Activated CD8-positive, alpha-beta T cell treated with anti-CD3 and anti-CD28 coated beads, Interleukin-2, amount 10 ng/mL, durations not matched to agents 7 days and 5 days (primary cell): ENCODE measurements at regions not wholly inside any gene's neighbourhood (a gene's known extent, or its start where the extent isn't known, plus 50 kb on each side); places are given as distances from the start of the nearest gene placed in this dataset.

Source experiments
- ATAC-seq: fragments of 150-1000 bp; cut with Tn5 transposase; one replicate; pipeline ENCODE4 v1.10.0; 2021; ENCODE audit warnings: moderate library complexity
- CTCF ChIA-PET: fragments of 350-600 bp; sonication (Branson Sonifier 250); formaldehyde crosslinking; loops from one replicate; lab custom pipeline; 2021; ENCODE audit warnings: antibody characterized with exemption; lab: Charles Lee
- POLR2A ChIA-PET: fragments of 350-600 bp; sonication (Branson Sonifier 250); formaldehyde crosslinking; loops from one replicate; lab custom pipeline; 2021; ENCODE audit warnings: antibody characterized with exemption; lab: Charles Lee
- DNase-seq: peaks from one replicate; pipeline ENCODE4 v3.0.0-alpha.2; 2020
- H3K27ac Mint-ChIP-seq: one replicate; pipeline ENCODE4 v1.8.0; 2021; ENCODE audit warnings: mild to moderate bottlenecking, mixed read lengths
- H3K27me3 Mint-ChIP-seq: one replicate; pipeline ENCODE4 v1.8.0; 2021; ENCODE audit warnings: low read depth, mixed read lengths
- H3K36me3 Mint-ChIP-seq: one replicate; pipeline ENCODE4 v1.8.0; 2021; ENCODE audit warnings: low read depth, mixed read lengths
- H3K4me1 Mint-ChIP-seq: one replicate; pipeline ENCODE4 v1.8.0; 2021; ENCODE audit warnings: low read depth, mixed read lengths
- H3K4me3 Mint-ChIP-seq: one replicate; pipeline ENCODE4 v1.8.0; 2021; ENCODE audit warnings: mild to moderate bottlenecking, mixed read lengths
- H3K9me3 Mint-ChIP-seq: one replicate; pipeline ENCODE4 v1.8.0; 2022; ENCODE audit warnings: mixed read lengths; ENCODE audit not compliant: insufficient read depth

GRCh38 chr1:112061901-112062320 lies 72.4 kb upstream of the KCND3 start:
- DNase-seq (no peak), ATAC-seq (no peak)
- no peaks in the 10 kb centered on the region for H3K36me3 Mint-ChIP-seq
- no peaks in the 10 kb centered on the region for H3K9me3 Mint-ChIP-seq
- ChIA-PET CTCF (no interaction called here), POLR2A (no interaction called here)
- no peaks in the 10 kb centered on the region for H3K4me1 Mint-ChIP-seq
- H3K27me3 Mint-ChIP-seq = peaks cover 6% of the 10 kb centered on the region
- H3K4me3 Mint-ChIP-seq = no peak overlapping the region
- H3K27ac Mint-ChIP-seq = no peak overlapping the region

GRCh38 chr1:112063781-112064728 lies 74.6 kb upstream of the KCND3 start:
- ChIA-PET CTCF (no interaction called here), POLR2A (no interaction called here)
- Mint-ChIP-seq H3K9me3 (no peaks in the 10 kb centered on the region), H3K36me3 (no peaks in the 10 kb centered on the region), H3K4me1 (no peaks in the 10 kb centered on the region), H3K4me3 (no peak overlapping the region), H3K27ac (no peak overlapping the region), H3K27me3 (peaks cover 6% of the 10 kb centered on the region)
- ATAC-seq = no peak
- DNase-seq = no peak

DNA sequence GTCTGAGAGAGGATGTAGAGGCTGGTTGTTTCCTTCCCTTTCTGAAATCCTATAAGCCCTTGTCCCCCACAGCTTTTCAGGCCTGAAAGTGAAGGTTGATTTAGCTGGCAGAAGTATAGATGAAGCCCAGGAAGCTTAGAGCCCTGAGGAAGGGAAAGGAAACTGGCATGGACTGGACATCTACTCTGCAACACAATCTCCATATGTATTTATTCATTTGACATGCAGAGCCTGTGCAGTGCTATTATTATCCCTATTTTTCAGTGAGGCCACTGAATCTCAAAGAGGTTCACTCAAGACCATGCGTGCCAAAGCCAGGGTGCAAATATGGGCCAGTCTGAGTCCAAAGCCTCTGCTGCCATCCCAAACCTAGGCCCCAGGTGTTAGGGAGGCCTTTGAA lies 78.5 kb upstream of the KCND3 start:
- Mint-ChIP-seq H3K9me3 (no peaks in the 10 kb centered on the region), H3K4me1 (no peaks in the 10 kb centered on the region), H3K27me3 (peaks cover 8% of the 10 kb centered on the region), H3K27ac (no peak overlapping the region), H3K4me3 (no peak overlapping the region), H3K36me3 (no peaks in the 10 kb centered on the region)
- ChIA-PET POLR2A (no interaction called here), CTCF (no interaction called here)
- ATAC-seq = no peak
- DNase-seq = no peak

GRCh38 chr1:112070677-112071076 lies 81.2 kb upstream of the KCND3 start:
- no peaks in the 10 kb centered on the region for H3K4me1 Mint-ChIP-seq
- peaks cover 4% of the 10 kb centered on the region for H3K27me3 Mint-ChIP-seq

DNA sequence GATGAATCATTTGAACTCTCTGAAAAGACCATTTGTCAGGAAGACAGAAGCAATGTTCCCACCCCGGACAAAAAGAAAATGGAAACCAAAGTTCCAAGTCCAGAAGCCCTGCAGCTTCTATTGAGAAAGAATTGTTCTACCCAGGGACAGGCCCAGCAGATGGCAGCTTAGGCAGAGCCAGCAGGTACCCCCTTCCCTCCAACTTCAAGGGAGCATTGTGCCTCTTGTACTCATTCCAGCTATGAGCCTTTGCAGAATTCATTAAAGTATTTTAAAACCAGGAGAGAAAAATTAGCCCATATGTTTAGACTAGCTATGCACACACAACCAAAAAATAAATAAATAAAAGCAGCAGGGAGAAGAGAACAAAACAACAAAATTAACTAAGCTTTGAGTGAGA lies 85.2 kb upstream of the KCND3 start:
- H3K4me1 Mint-ChIP-seq = no peaks in the 10 kb centered on the region
- ChIA-PET CTCF (no interaction called here), POLR2A (no interaction called here)
- ATAC-seq = no peak
- H3K36me3 Mint-ChIP-seq = no peaks in the 10 kb centered on the region
- no peak overlapping the region for H3K27ac Mint-ChIP-seq
- H3K9me3 Mint-ChIP-seq = no peaks in the 10 kb centered on the region
- H3K27me3 Mint-ChIP-seq = peaks cover 4% of the 10 kb centered on the region
- DNase-seq = no peak
- no peak overlapping the region for H3K4me3 Mint-ChIP-seq

More at GRCh38 chr1:112070677-112071076, 81.2 kb upstream of the KCND3 start:
- Mint-ChIP-seq H3K9me3 (no peaks in the 10 kb centered on the region), H3K4me3 (no peak overlapping the region), H3K36me3 (no peaks in the 10 kb centered on the region), H3K27ac (no peak overlapping the region)
- DNase-seq (no peak), ATAC-seq (no peak)
- CTCF ChIA-PET = no interaction called here
- POLR2A ChIA-PET = no interaction called here

GRCh38 chr1:112075566-112075965 lies 86.1 kb upstream of the KCND3 start:
- ATAC-seq (no peak), DNase-seq (no peak)
- H3K9me3 Mint-ChIP-seq = no peaks in the 10 kb centered on the region
- H3K4me1 Mint-ChIP-seq = no peaks in the 10 kb centered on the region
- H3K36me3 Mint-ChIP-seq = no peaks in the 10 kb centered on the region
- peaks cover 4% of the 10 kb centered on the region for H3K27me3 Mint-ChIP-seq
- H3K4me3 Mint-ChIP-seq = no peak overlapping the region
- ChIA-PET POLR2A (no interaction called here), CTCF (no interaction called here)
- H3K27ac Mint-ChIP-seq = no peak overlapping the region

- Mint-ChIP-seq H3K36me3 (no peaks in the 10 kb centered on the region), H3K4me1 (no peaks in the 10 kb centered on the region), H3K4me3 (no peak overlapping the region), H3K27me3 (no peaks in the 10 kb centered on the region), H3K27ac (no peak overlapping the region), H3K9me3 (no peaks in the 10 kb centered on the region)
- ChIA-PET POLR2A (no interaction called here), CTCF (no interaction called here)
- DNase-seq = no peak
- ATAC-seq = no peak
Measured at GRCh38 chr1:112079446-112079845, 90.0 kb upstream of the KCND3 start.

DNA sequence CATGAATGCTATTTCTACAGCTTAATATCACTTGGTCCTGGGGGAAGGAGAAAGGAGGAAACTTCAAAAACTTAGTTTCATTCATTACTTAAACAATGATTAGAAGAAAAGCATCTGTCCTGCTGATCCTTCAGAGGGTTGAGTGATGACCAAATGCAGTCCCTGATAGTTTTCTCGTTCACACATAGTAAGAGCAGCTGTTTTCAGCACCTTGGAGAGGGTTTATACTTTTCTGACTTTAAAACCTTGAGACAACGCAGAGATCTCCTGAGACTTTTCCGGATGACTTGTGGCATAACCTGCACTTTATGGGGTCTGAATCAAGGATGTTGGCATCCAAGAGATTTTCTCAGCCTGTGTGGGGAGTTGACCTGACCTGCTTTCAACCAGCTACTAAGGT lies 94.0 kb upstream of the KCND3 start:
- Mint-ChIP-seq H3K27ac (no peak overlapping the region), H3K9me3 (no peaks in the 10 kb centered on the region), H3K4me3 (no peak overlapping the region), H3K36me3 (no peaks in the 10 kb centered on the region), H3K27me3 (peaks cover 9% of the 10 kb centered on the region), H3K4me1 (no peaks in the 10 kb centered on the region)
- DNase-seq (no peak), ATAC-seq (no peak)
- POLR2A ChIA-PET = no interaction called here
- CTCF ChIA-PET = no interaction called here

- ATAC-seq (no peak), DNase-seq (no peak)
- H3K4me1 Mint-ChIP-seq = no peaks in the 10 kb centered on the region
- H3K27ac Mint-ChIP-seq = no peak overlapping the region
- no peaks in the 10 kb centered on the region for H3K9me3 Mint-ChIP-seq
- POLR2A ChIA-PET = no interaction called here
- CTCF ChIA-PET = no interaction called here
- no peaks in the 10 kb centered on the region for H3K36me3 Mint-ChIP-seq
- no peak overlapping the region for H3K4me3 Mint-ChIP-seq
- peaks cover 18% of the 10 kb centered on the region for H3K27me3 Mint-ChIP-seq
Measured at GRCh38 chr1:112092656-112093371, 103.3 kb upstream of the KCND3 start.

GRCh38 chr1:112093372-112093694 lies 103.9 kb upstream of the KCND3 start:
- ChIA-PET CTCF (no interaction called here), POLR2A (no interaction called here)
- ATAC-seq (no peak), DNase-seq (no peak)
- Mint-ChIP-seq H3K27ac (no peak overlapping the region), H3K4me3 (no peak overlapping the region), H3K36me3 (no peaks in the 10 kb centered on the region), H3K4me1 (no peaks in the 10 kb centered on the region), H3K27me3 (peaks cover 15% of the 10 kb centered on the region), H3K9me3 (no peaks in the 10 kb centered on the region)

DNA sequence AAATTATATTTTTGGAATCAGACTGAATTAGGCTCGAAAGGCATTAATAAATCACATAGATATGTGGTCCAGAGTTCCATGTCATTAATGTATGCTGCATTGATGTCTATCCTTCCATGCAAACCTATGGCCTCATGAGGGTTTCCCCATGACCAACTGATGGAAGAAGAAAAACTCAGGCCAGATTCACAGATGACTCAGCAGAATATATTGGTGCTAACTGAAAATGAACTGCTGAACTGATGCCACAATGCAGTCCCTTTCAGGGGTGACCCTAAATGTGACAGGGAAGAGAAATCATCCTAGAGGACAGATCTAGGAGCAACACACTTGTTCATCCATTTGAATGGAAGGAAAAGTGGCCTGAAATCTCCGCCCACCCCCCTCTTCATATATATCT lies 110.5 kb upstream of the KCND3 start:
- Mint-ChIP-seq H3K36me3 (no peaks in the 10 kb centered on the region), H3K27me3 (peaks cover 2% of the 10 kb centered on the region), H3K9me3 (no peaks in the 10 kb centered on the region), H3K4me1 (no peaks in the 10 kb centered on the region), H3K27ac (no peak overlapping the region), H3K4me3 (no peak overlapping the region)
- ATAC-seq (no peak), DNase-seq (no peak)
- ChIA-PET POLR2A (no interaction called here), CTCF (no interaction called here)

DNA sequence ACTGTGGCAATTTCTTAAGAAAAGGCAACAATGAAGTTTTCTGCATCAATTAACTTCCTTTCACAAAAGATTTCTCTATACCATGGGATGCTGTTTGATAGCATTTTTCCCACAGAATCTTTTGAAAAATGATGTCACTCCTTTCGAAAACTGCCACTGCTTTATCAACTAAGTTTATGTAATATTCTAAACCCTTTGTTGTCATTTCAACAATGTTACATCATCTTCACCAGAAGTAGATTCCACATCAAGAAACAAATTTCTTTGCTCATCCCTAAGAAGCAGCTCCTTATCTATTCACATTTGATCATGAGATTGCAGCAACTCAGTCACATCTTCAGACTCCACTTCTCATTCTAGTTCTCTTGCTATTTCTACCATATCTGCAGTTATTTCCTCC lies 116.1 kb upstream of the KCND3 start:
- ChIA-PET POLR2A (no interaction called here), CTCF (no interaction called here)
- Mint-ChIP-seq H3K27ac (no peak overlapping the region), H3K36me3 (no peaks in the 10 kb centered on the region), H3K4me3 (no peak overlapping the region), H3K4me1 (no peaks in the 10 kb centered on the region), H3K27me3 (peaks cover 9% of the 10 kb centered on the region), H3K9me3 (no peaks in the 10 kb centered on the region)
- DNase-seq = no peak
- no peak for ATAC-seq
